Keratinocyte (primary cell): ENCODE measurements at regions not wholly inside any gene's neighbourhood (a gene's known extent, or its start where the extent isn't known, plus 50 kb on each side); places are given as distances from the start of the nearest gene placed in this dataset.

Experiments used
- DNase-seq: peaks from one replicate; pipeline ENCODE4 v3.0.0-alpha.2; 2011; ENCODE audit warnings: low read depth, missing footprints, low spot score
- FAIRE-seq: peaks from 2 replicates; lab custom pipeline; 2011; peaks lifted over from hg19 to GRCh38; lab: Jason Lieb, UNC
- H2AFZ ChIP-seq: 2 replicates; pipeline ENCODE4 v1.6.0; 2012; ENCODE audit warnings: low read length, control low read depth, inconsistent platforms; ENCODE audit not compliant: control insufficient read depth
- H3K27ac ChIP-seq: 2 replicates; pipeline ENCODE4 v1.5.1; 2011; ENCODE audit warnings: low read length; ENCODE audit not compliant: control insufficient read depth, insufficient read depth
- H3K27me3 ChIP-seq: 3 replicates; pipeline ENCODE4 v1.6.0; 2011; ENCODE audit warnings: low read length; ENCODE audit not compliant: control insufficient read depth, insufficient read depth; ENCODE audit errors: extremely low read depth
- H3K36me3 ChIP-seq, 2 experiments: 2 replicates in 1 of 2; 3 replicates in 1 of 2; pipeline ENCODE4 v1.5.1; 2011; ENCODE audit warnings: low read length in 2 of 2, mild to moderate bottlenecking in 1 of 2; ENCODE audit not compliant: control insufficient read depth in 2 of 2, insufficient read depth in 2 of 2; ENCODE audit errors: extremely low read depth in 1 of 2
- H3K4me1 ChIP-seq: 3 replicates; pipeline ENCODE4 v1.5.1; 2011; ENCODE audit warnings: low read length; ENCODE audit not compliant: control insufficient read depth, insufficient read depth; ENCODE audit errors: extremely low read depth
- H3K4me2 ChIP-seq: 3 replicates; pipeline ENCODE4 v1.6.0; 2011; ENCODE audit warnings: low read depth, low read length; ENCODE audit not compliant: control insufficient read depth, insufficient read depth; ENCODE audit errors: extremely low read depth
- H3K4me3 ChIP-seq, 3 experiments: fragments of 200-600 bp in 1 of 3; sonication (generic) in 1 of 3; 2 replicates in 2 of 3; 3 replicates in 1 of 3; pipeline ENCODE4 v1.5.1; 2011 to 2016; ENCODE audit warnings: low read length in 3 of 3, mild to moderate bottlenecking in 3 of 3, control low read depth in 2 of 3, inconsistent platforms in 1 of 3, low read depth in 1 of 3, mixed read lengths in 1 of 3, mixed run types in 1 of 3, moderate library complexity in 1 of 3; ENCODE audit not compliant: control insufficient read depth in 2 of 3, insufficient read depth in 2 of 3; ENCODE audit errors: extremely low read depth in 1 of 3
- H3K79me2 ChIP-seq: 2 replicates; pipeline ENCODE4 v1.6.0; 2012; ENCODE audit warnings: low read length; ENCODE audit not compliant: control insufficient read depth, insufficient read depth
- H3K9ac ChIP-seq: 3 replicates; pipeline ENCODE4 v1.6.0; 2011; ENCODE audit warnings: low read length; ENCODE audit not compliant: control insufficient read depth, insufficient read depth; ENCODE audit errors: extremely low read depth
- H3K9me1 ChIP-seq: 3 replicates; pipeline ENCODE4 v1.6.0; 2011; ENCODE audit warnings: low read length; ENCODE audit not compliant: control insufficient read depth, insufficient read depth; ENCODE audit errors: extremely low read depth
- H3K9me3 ChIP-seq: 2 replicates; pipeline ENCODE4 v1.5.1; 2012; ENCODE audit warnings: low read depth, low read length; ENCODE audit not compliant: control insufficient read depth
- H4K20me1 ChIP-seq: 3 replicates; pipeline ENCODE4 v1.6.0; 2011; ENCODE audit warnings: low read length; ENCODE audit not compliant: control insufficient read depth, insufficient read depth; ENCODE audit errors: extremely low read depth
- CTCF ChIP-seq, 3 experiments: IDR thresholded peaks in 1 of 3; conservative IDR thresholded peaks in 1 of 3; optimal IDR thresholded peaks in 1 of 3; 2 replicates in 2 of 3; 3 replicates in 1 of 3; pipeline versions ENCODE3 to v1.5.1; 2011; ENCODE audit warnings: low read length in 3 of 3, mild to moderate bottlenecking in 3 of 3, moderate library complexity in 2 of 3, control low read depth in 1 of 3, inconsistent platforms in 1 of 3; ENCODE audit not compliant: insufficient read depth in 2 of 3; ENCODE audit errors: extremely low read depth in 1 of 3
- EZH2 ChIP-seq: IDR thresholded peaks from one replicate; pipeline ENCODE4 v1.6.1; 2012; ENCODE audit warnings: inconsistent platforms, mild to moderate bottlenecking, low read length, moderate library complexity
- dilution Hi-C: fragments of 300-500 bp; cut with MboI; formaldehyde crosslinking; loops from one replicate; pipeline ENCODE4 v1.7.0; 2020; ENCODE audit warnings: low sequenced_read_pairs; ENCODE audit not compliant: extremely low pct_ligation_motif_present

DNA sequence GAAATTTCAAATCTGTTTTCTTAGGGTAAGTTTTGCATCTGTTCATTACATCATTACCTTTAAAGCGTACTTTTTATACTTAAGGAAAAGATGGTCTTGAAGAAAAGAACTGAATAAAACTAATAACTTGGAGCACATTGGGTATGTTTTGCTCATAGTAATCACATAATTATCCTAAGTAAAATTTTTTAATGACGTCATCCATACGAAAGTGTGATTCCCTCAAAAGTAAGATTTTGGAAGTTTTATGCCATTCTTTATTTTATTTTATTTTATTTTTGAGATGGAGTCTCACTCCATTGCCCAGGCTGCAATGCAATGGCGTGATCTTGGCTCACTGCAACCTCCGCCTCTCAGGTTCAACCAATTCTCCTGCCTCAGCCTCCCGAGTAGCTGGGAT is 1516.6 kb upstream of the TENM3 start:
- Histone ChIP-seq H2AFZ (no peak overlapping the region), H3K79me2 (no peaks in the 10 kb centered on the region), H4K20me1 (no peaks in the 10 kb centered on the region), H3K9me3 (no peaks in the 10 kb centered on the region), H3K4me1 (no peaks in the 10 kb centered on the region), H3K4me2 (no peak overlapping the region), H3K4me3 (no peak overlapping the region), H3K27me3 (no peaks in the 10 kb centered on the region), H3K27ac (no peak overlapping the region), H3K36me3 (no peaks in the 10 kb centered on the region), H3K9me1 (no peaks in the 10 kb centered on the region), H3K9ac (no peak overlapping the region)
- dilution Hi-C loops, result no loop called here
- TF ChIP-seq CTCF (optimal IDR thresholded peaks at IDR 0.05 in 1 of 3, IDR thresholded peaks at IDR 0.05 in 1 of 3, conservative IDR thresholded peaks at IDR 0.05 in 1 of 3; ENCODE audit: extremely low read depth in 1 of 3, insufficient read depth in 2 of 3, low read length in 3 of 3) (no peak), EZH2 (no peak)
- FAIRE-seq (no peak), DNase-seq (no peak)

GRCh38 chr4:180727478-180727877 is 1515.7 kb upstream of the TENM3 start:
- H3K4me2 ChIP-seq, result no peak overlapping the region
- no peak overlapping the region for H3K27ac ChIP-seq
- no peaks in the 10 kb centered on the region for H3K36me3 ChIP-seq
- dilution Hi-C loops, result no loop called here
- no peaks in the 10 kb centered on the region for H4K20me1 ChIP-seq
- no peaks in the 10 kb centered on the region for H3K9me1 ChIP-seq
- H3K79me2 ChIP-seq, result no peaks in the 10 kb centered on the region
- no peak overlapping the region for H2AFZ ChIP-seq
- no peak for TF ChIP-seq EZH2
- no peaks in the 10 kb centered on the region for H3K27me3 ChIP-seq
- H3K9me3 ChIP-seq, result no peaks in the 10 kb centered on the region
- H3K4me1 ChIP-seq, result no peaks in the 10 kb centered on the region
- FAIRE-seq (no peak), DNase-seq (no peak)
- H3K9ac ChIP-seq, result no peak overlapping the region
- no peak overlapping the region for H3K4me3 ChIP-seq

DNA sequence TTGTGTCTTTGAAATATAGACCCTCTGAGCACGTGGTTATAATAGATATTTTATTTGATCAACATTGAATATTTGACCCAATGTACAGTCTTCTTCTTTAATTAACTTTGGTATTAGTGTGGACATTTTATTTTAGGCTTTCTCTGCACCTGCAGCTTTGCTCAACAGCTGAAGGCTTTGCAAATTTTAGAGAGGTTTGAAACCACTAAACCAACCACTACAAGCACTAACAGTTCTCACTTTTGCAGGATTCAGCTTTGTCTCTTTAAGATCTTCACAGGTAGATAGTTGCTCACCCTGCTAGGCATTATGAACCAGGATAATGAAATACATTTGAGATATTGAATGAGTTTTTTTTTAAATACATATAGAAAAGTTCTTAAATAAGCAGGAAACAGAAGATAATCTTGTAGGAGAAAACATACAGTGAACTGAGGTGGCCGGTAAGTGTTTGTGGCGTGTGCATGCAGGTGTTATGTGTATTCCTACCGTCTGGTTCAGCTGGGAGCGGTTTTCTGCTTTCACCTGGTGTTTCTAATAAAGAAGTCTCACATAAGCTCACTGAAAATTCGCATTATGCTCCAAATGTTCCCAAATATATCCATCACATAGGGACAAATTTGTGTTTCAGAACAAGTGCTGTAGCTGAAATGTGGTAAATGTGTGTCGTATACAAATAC is 1508.3 kb upstream of the TENM3 start:
- dilution Hi-C loops, result no loop called here
- no peaks in the 10 kb centered on the region for H3K27me3 ChIP-seq
- no peaks in the 10 kb centered on the region for H3K4me1 ChIP-seq
- DNase-seq, result no peak
- TF ChIP-seq EZH2 (no peak), CTCF (optimal IDR thresholded peaks at IDR 0.05 in 1 of 3, IDR thresholded peaks at IDR 0.05 in 1 of 3, conservative IDR thresholded peaks at IDR 0.05 in 1 of 3; ENCODE audit: extremely low read depth in 1 of 3, insufficient read depth in 2 of 3, low read length in 3 of 3) (no peak)
- no peak overlapping the region for H2AFZ ChIP-seq
- H3K27ac ChIP-seq, result no peak overlapping the region
- no peaks in the 10 kb centered on the region for H3K9me3 ChIP-seq
- H3K4me2 ChIP-seq, result no peak overlapping the region
- H3K79me2 ChIP-seq, result no peaks in the 10 kb centered on the region
- H3K36me3 ChIP-seq, result no peaks in the 10 kb centered on the region
- H3K4me3 ChIP-seq, result no peak overlapping the region
- H3K9ac ChIP-seq, result no peak overlapping the region
- H4K20me1 ChIP-seq, result no peaks in the 10 kb centered on the region
- no peaks in the 10 kb centered on the region for H3K9me1 ChIP-seq
- no peak for FAIRE-seq
